GM12878 (cell line): ENCODE measurements at regions not wholly inside any gene's neighbourhood (a gene's known extent, or its start where the extent isn't known, plus 50 kb on each side); places are given as distances from the start of the nearest gene placed in this dataset.

ENCODE experiments used
- ATAC-seq: fragments of 200-7000 bp; cut with Tn5 transposase; 3 replicates; pipeline ENCODE4 v1.9.1; 2020; ENCODE audit warnings: mild to moderate bottlenecking, moderate library complexity
- BruUV-seq: library from RNA; stranded (reverse); fragments of 400-500 nt; replicated peaks from 2 replicates; lab custom pipeline; 2021; lab: Mats Ljungman, UMichigan
- CTCF ChIA-PET: fragments of 300-600 bp; sonication (Branson Sonifier 250); formaldehyde crosslinking; extraction: SDS; loops from one replicate; lab custom pipeline; 2021; ENCODE audit warnings: inconsistent platforms; lab: Yijun Ruan, JAX
- POLR2A ChIA-PET: fragments of 350-600 bp; formaldehyde crosslinking; extraction: SDS; loops from one replicate; lab custom pipeline; 2021; ENCODE audit warnings: inconsistent platforms; lab: Charles Lee
- RAD21 ChIA-PET: fragments of 300-600 bp; sonication (Branson Sonifier 250); formaldehyde crosslinking; loops from one replicate; lab custom pipeline; 2023; ENCODE audit warnings: antibody characterized with exemption; ENCODE audit not compliant: unreplicated experiment; lab: Charles Lee
- SMC1A ChIA-PET: fragments of 300-600 bp; sonication (Branson Sonifier 250); formaldehyde crosslinking; loops from one replicate; lab custom pipeline; 2023; ENCODE audit not compliant: unreplicated experiment, uncharacterized antibody; lab: Charles Lee
- DNase-seq: peaks from one replicate; pipeline ENCODE4 v3.0.0-alpha.2; 2011; ENCODE audit warnings: low read depth, low spot score
- FAIRE-seq: peaks from 3 replicates; lab custom pipeline; 2011; peaks lifted over from hg19 to GRCh38; lab: Jason Lieb, UNC
- H2AFZ ChIP-seq: 2 replicates; pipeline ENCODE4 v1.6.0; 2011; ENCODE audit warnings: low read depth, low read length, control low read depth; ENCODE audit not compliant: control insufficient read depth
- H3K27ac ChIP-seq: 2 replicates; pipeline ENCODE4 v1.5.1; 2011; ENCODE audit warnings: control low read depth; ENCODE audit not compliant: control insufficient read depth, insufficient read depth
- H3K27me3 ChIP-seq, 2 experiments: replicated peaks in 1 of 2; 2 replicates each; pipeline versions ENCODE4 v1.6.0 to v1.6.1; 2011; ENCODE audit warnings: low read length in 1 of 2; ENCODE audit not compliant: control insufficient read depth in 2 of 2, insufficient read depth in 2 of 2
- H3K36me3 ChIP-seq, 2 experiments: 2 replicates each; pipeline ENCODE4 v1.5.1; 2011; ENCODE audit warnings: low read length in 1 of 2; ENCODE audit not compliant: control insufficient read depth in 2 of 2, insufficient read depth in 2 of 2
- H3K4me1 ChIP-seq: 2 replicates; pipeline ENCODE4 v1.6.1; 2011; ENCODE audit warnings: mild to moderate bottlenecking, low read length, moderate library complexity, mixed read lengths; ENCODE audit not compliant: control insufficient read depth, insufficient read depth
- H3K4me2 ChIP-seq: 2 replicates; pipeline ENCODE4 v1.6.0; 2011; ENCODE audit warnings: control low read depth; ENCODE audit not compliant: control insufficient read depth, insufficient read depth
- H3K4me3 ChIP-seq: fragments of 200-600 bp; sonication (generic); 2 replicates; pipeline ENCODE4 v1.5.1; 2016
- H3K79me2 ChIP-seq: 2 replicates; pipeline ENCODE4 v1.6.0; 2011; ENCODE audit warnings: low read length; ENCODE audit not compliant: control insufficient read depth, insufficient read depth
- H3K9ac ChIP-seq: 2 replicates; pipeline ENCODE4 v1.8.0; 2011; ENCODE audit warnings: low read length, control low read depth, mixed read lengths; ENCODE audit not compliant: control insufficient read depth, insufficient read depth
- H3K9me3 ChIP-seq: replicated peaks from 3 replicates; pipeline ENCODE4 v1.5.1; 2011; ENCODE audit warnings: mild to moderate bottlenecking, low read length; ENCODE audit not compliant: control insufficient read depth, insufficient read depth
- H4K20me1 ChIP-seq: 2 replicates; pipeline ENCODE4 v1.6.0; 2011; ENCODE audit not compliant: control insufficient read depth, insufficient read depth
- CHD4 ChIP-seq: fragments of 200-600 bp; sonication (generic); IDR thresholded peaks from 2 replicates; pipeline ENCODE4 v1.6.1; 2016; ENCODE audit warnings: mild to moderate bottlenecking
- FOS ChIP-seq: IDR thresholded peaks from 3 replicates; pipeline ENCODE4 v1.6.1; 2011; ENCODE audit warnings: borderline replicate concordance; ENCODE audit not compliant: insufficient read length; ENCODE audit errors: extremely low read depth
- NBN ChIP-seq: fragments of 450-650 bp; IDR thresholded peaks from 2 replicates; pipeline ENCODE4 v1.6.1; 2016
- YBX1 ChIP-seq: fragments of 450-650 bp; IDR thresholded peaks from 2 replicates; pipeline ENCODE4 v1.6.1; 2016; ENCODE audit warnings: antibody characterized with exemption
- ZNF24 ChIP-seq: fragments of 450-650 bp; IDR thresholded peaks from 2 replicates; pipeline ENCODE4 v1.6.1; 2017; ENCODE audit warnings: antibody characterized with exemption, mild to moderate bottlenecking
- WGBS: methylation state at CpG from one replicate; pipeline ENCODE4 v1.1.6; 2016; ENCODE audit warnings: low lambda C conversion rate; ENCODE audit not compliant: insufficient replicate concordance, insufficient coverage; ENCODE audit errors: missing lambda C conversion rate; 5-methylcytosine and 5-hydroxymethylcytosine counted together
- in situ Hi-C: fragments of 300-500 bp; cut with MboI; formaldehyde crosslinking; loops from 9 replicates; pipeline ENCODE4 v1.14.3; 2018; ENCODE audit warnings: mixed read lengths
- intact Hi-C: fragments of 100-400 bp; cut with micrococcal nuclease; formaldehyde crosslinking; loops from one replicate; pipeline ENCODE4 v1.14.2; 2022; ENCODE audit not compliant: unreplicated experiment
- TF ChIP-seq, protein P1 (sequence below): fragments of 450-650 bp; IDR thresholded peaks from 2 replicates; pipeline ENCODE4 v1.6.1; 2016; ENCODE audit warnings: mild to moderate bottlenecking
- TF ChIP-seq, protein P2 (sequence below): fragments of 150-350 bp; IDR thresholded peaks from 2 replicates; pipeline ENCODE4 v1.6.1; 2014; ENCODE audit warnings: mild to moderate bottlenecking, low read depth, low read length
- TF ChIP-seq, protein P3 (sequence below): IDR thresholded peaks from 2 replicates; pipeline ENCODE4 v1.6.1; 2011; ENCODE audit warnings: low read depth, mild to moderate bottlenecking, low read length, moderate library complexity, borderline replicate concordance; ENCODE audit errors: extremely low read depth

GRCh38 chr5:62142351-62142750 is 163.7 kb upstream of the KIF2A start:
- CTCF ChIA-PET, result interaction anchor here (0.8 to 1.0 kb wide), 2 partner anchors 10 to 82 kb away, joined by 3 to 7 read pairs; no protein-coding TSS in a partner anchor
- 0 out of 4 replicates have a peak, but pooled peaks cover 0 to 2% of the 10 kb centered on the region in 2 experiments for H3K27me3 ChIP-seq

More at GRCh38 chr5:62142351-62142750, 163.7 kb upstream of the KIF2A start:
- no peaks in the 10 kb centered on the region for H4K20me1 ChIP-seq
- SMC1A ChIA-PET, result interaction anchor here (0.7 to 0.9 kb wide), 2 partner anchors 13 to 77 kb away, joined by 3 read pairs; no protein-coding TSS in a partner anchor
- intact Hi-C loops (no loop called here), in situ Hi-C loops (no loop called here)
- no peaks in the 10 kb centered on the region for H3K36me3 ChIP-seq
- H3K4me2 ChIP-seq, result no peak overlapping the region
- no peak for FAIRE-seq
- H3K9me3 ChIP-seq, result no peaks in the 10 kb centered on the region
- no peaks in the 10 kb centered on the region for H3K79me2 ChIP-seq
- POLR2A ChIA-PET, result no interaction called here
- H3K9ac ChIP-seq, result no peak overlapping the region
- no peak for ATAC-seq
- H3K4me3 ChIP-seq, result no peak overlapping the region
- H3K27ac ChIP-seq, result no peak overlapping the region
- TF ChIP-seq CHD4 (no peak), NBN (no peak), YBX1 (no peak), FOS (no peak), ZNF24 (no peak)
- TF ChIP-seq, protein P1, sequence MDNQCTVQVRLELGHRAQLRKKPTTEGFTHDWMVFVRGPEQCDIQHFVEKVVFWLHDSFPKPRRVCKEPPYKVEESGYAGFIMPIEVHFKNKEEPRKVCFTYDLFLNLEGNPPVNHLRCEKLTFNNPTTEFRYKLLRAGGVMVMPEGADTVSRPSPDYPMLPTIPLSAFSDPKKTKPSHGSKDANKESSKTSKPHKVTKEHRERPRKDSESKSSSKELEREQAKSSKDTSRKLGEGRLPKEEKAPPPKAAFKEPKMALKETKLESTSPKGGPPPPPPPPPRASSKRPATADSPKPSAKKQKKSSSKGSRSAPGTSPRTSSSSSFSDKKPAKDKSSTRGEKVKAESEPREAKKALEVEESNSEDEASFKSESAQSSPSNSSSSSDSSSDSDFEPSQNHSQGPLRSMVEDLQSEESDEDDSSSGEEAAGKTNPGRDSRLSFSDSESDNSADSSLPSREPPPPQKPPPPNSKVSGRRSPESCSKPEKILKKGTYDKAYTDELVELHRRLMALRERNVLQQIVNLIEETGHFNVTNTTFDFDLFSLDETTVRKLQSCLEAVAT, result no peak
- TF ChIP-seq, protein P2, sequence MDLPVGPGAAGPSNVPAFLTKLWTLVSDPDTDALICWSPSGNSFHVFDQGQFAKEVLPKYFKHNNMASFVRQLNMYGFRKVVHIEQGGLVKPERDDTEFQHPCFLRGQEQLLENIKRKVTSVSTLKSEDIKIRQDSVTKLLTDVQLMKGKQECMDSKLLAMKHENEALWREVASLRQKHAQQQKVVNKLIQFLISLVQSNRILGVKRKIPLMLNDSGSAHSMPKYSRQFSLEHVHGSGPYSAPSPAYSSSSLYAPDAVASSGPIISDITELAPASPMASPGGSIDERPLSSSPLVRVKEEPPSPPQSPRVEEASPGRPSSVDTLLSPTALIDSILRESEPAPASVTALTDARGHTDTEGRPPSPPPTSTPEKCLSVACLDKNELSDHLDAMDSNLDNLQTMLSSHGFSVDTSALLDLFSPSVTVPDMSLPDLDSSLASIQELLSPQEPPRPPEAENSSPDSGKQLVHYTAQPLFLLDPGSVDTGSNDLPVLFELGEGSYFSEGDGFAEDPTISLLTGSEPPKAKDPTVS, result no peak
- TF ChIP-seq, protein P3, sequence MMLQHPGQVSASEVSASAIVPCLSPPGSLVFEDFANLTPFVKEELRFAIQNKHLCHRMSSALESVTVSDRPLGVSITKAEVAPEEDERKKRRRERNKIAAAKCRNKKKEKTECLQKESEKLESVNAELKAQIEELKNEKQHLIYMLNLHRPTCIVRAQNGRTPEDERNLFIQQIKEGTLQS, result no peak
- H3K4me1 ChIP-seq, result no peaks in the 10 kb centered on the region
- 12% methylated on average over 4 of the region's 4 CpGs for WGBS
- H2AFZ ChIP-seq, result no peak overlapping the region
- no TSS peak for BruUV-seq
- DNase-seq, result no peak
- RAD21 ChIA-PET, result no interaction called here
